Activated T-cell treated with anti-CD3 and anti-CD28 coated beads for 4 hours (primary cell): ENCODE measurements at regions not wholly inside any gene's neighbourhood (a gene's known extent, or its start where the extent isn't known, plus 50 kb on each side); places are given as distances from the start of the nearest gene placed in this dataset.

Experiments
- DNase-seq: peaks from one replicate; pipeline ENCODE4 v3.0.0-alpha.2; 2020

DNA sequence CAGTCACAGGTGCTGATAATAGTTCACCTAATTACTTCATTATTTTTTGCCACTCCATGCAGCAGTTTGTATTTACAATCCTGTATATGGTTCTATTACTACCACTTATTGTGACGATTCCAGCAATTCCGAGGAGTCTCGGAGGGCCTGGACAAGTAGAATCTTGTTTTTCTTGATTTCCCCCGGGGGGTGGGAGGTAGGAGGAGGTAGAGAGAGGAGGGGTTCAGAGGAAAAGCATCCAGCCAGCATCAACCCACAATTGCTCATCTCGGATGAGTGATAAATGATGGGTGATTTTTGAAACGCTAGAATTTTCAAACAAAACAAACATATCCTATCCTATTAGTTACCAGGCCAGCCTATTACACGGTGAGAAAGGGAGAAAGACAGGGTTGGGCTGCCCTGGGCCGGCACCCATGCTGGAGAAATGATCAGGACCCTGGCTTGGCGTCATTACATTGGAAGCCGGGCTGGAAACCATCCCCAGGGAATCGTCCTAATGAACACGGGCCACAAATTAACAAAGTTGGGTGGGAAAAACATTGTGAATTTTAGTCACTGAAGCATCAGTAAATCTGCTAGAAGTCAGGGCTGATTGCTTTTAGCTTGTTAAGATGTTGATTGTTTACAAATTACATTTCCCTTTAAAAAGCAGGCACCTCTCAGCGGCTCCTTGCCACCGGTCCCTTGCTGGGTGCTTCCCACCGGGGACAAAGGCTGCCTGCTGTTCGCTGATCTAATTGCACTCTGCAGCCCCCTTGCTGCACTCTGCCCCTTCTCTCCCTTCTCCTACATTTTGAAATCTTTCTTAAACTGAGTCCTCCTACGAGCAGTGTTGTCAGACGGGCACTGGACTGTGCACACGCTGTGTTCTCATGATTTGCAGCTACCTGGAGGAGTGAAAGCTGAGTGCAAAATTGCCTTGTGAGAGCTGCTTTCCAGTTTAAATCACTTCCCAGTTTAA is 95.5 kb downstream of the FAM204A start:
- DNase-seq, result no peak

DNA sequence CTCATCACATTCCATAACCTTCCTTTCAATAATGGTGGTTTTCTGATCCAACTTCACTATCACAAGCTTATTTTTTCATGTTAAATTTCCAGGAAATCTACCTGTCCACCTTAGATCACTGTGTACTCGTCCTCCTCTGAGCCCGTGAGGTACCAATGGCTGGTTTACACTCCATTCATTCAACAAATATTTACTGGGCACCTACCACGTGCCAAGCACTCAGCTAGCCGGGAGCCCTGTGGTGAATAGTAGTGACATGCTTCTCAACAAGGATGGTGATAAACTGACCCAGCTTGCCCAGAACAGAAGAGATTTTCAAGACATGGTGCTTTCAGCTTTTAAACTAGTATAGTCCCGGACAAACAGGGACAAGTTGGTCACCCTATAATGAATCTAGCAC is 98.2 kb downstream of the FAM204A start:
- DNase-seq, result no peak

DNA sequence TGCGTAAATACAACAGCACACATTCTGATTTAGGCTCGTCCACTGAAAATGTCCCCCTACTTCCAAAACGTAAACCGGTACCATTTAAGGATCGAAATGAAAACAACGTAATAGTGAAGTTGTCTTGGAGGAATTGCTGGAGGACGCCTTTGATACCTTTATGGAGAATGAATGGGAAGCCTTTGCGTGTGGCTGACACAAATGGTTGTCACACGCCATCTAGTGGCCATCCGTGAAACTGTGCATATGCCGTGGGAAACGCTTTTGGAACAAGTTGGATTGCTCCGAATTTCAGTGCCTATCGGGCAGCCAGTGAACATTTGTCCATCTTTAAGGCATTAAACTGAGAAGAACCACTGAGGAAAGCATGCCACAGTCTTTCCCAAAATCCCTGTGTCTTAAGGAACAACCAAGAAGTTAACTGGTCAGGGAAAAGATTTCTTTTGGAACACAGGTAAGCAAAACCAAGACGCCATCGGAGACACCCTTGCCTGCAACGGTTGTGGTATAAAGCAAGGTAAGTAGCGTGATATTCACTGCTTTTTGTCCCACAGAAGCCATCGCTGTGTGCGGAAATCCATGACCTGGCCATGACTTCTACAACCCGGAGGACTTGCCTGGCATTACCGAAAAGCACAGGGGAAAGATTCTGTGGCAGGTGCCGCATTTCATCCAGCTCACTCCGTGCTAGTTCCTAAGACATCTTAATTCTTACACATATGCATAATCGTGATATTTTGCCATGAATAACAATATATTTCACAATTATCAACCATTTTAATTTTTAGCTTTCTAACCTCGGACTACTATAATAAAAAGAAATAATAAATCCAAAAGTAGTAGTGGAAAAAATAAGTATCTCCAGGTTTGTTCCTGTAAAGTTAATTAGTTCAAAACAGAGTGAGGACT is 100.6 kb downstream of the FAM204A start:
- DNase-seq, result peak; percentile 42

DNA sequence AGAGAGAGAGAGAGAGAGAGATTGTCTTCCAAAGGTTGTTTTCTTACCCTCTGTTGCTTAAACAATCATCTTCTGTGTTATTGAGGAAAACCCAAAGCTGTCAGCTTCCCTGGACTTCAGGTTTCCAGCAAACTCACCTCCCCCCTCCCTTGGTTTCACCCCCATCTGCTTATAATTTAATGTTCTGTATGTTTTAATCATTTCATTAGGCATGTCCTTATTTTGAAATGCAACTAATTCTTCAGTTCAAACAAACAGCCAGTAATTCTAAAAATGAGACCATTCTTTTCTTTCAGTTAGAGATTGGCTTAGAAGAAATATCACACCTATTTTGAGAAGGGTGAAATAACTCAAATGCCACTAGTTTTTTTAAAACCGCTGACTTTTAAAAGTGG is 102.9 kb downstream of the FAM204A start:
- no peak for DNase-seq

DNA sequence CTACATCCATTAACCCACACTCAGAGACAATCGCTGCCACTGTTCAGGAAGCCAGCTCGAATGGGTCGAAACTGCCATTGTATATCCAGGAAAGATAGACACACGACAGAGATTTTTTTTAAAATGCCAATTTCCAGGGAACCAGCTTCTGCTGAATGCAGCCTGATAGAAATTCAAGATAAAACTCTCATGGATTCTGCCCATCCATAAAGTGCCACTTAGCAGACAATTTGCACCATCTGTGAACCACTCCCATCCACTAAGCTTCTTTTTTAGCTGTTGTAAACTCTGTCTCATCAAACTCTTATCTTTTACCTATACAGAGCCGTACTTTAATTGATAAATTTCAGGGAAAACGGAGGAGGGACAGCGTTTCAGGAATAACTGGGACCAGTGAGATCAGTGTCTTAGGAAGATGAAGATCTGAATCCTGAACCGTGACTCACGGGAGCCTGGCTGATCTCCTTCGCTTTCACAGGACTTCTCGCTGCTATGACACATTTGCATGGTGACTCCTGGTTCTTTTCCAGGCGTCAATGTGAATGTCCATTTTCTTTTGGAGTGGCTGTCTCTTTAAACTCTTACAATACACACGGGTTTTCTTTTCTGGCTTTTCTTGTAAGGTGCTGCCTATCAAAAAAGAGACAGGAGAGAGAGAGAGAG is 103.4 kb downstream of the FAM204A start:
- DNase-seq, result no peak

DNA sequence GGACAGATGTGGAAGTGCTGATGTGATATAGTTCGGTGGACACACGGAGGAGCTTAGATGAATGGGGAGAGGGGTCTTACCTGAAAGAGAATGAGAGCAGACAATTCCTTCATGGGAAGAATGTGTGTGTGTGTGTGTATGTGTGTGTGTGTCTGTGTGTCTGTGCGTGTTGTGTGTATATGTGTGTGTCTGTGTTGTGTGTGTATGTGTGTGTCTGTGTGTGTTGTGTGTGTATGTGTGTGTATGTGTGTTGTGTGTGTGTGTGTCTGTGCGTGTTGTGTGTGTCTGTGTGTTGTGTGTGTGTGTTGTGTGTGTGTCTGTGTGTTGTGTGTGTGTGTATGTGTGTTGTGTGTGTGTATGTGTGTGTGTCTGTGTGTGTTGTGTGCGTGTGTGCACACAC is 104.2 kb downstream of the FAM204A start:
- DNase-seq, result no peak

DNA sequence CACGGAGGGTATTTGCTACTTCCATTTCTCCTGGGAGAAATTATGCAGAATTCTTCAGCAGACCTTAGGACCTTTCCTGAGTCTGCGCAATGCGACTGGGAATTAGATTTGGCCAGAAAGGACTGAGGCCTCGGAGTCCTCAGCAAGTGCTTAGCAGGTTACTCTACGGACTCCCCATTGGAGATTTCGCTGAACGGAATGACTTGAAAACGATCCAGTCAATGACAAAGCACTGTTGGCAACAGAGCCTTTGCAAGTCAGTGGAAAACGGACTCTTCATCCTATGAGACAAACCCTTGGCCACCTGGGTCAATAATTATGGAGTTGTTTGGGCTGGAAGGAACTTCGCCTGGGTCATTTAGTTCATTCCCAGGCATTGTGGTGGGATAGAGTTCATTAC is 107.4 kb downstream of the FAM204A start:
- DNase-seq, result no peak

DNA sequence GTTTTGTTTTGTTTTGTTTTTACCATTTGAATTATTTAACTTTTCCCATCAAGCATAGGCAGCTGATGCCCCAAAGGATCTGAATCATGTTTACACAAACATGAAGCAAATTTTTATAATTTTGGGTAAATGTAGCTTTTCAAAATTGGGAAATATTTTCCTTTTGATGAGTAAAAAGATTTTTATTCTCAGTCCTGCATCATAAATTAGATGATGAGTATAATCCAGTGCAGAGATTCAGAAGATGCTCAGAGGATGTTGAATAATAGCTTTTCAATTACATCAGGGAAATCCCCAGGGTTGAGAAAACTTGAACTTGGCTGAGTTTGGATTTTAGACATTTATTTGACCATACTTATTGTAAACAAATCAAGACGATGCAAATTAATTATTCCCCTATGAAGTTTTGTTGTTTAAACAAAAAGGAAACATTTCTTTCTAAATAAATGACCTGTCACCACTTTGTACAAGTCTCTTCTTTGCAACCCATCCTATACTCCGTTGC is 121.7 kb downstream of the FAM204A start:
- DNase-seq, result no peak

DNA sequence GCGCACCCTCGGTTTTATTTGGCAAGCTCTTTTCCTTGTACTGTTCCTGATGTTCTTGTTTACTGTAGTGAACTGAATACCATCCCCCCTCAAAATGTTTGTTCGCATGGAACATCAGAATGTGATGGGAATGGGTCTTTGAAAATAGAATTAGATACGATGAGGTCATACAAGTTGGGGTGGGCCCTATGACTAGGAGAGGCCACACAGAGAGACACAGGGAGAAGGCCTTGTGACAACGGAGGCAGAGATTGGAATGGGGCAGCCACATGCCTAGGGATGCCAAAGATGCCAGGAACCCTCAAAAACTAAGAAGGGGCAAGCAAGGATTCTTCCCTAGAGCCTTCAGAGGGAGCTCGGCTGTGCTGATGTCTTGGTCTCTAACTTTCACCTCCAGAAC is 123.6 kb downstream of the FAM204A start:
- no peak for DNase-seq

DNA sequence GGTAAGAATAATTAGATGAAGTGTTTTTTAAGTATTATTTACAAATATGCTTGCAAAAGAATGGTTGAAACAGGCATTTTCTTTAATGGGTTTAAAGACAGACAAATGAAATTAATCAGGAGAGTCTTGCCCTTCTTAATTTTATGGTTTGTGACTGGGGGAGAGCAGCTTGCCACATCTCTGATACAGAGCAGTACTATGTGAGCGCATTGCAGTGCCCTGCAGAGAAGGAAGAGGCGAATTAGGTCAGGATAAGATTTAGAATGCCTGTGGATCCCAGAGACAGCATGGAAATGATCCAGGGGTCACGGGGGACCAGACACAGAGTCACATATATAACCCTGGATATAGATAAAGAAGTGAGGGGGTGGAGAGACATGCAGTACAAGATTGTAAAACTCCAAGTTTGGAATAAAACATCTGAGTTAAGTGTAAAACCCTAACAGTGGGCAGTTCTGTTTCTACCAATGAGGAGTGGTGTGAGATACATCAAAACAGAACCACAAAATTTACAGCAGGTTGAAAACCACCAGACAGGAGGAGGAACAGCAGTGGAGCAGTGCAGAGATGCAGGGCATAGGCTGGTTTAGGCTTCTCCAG is 125.5 kb downstream of the FAM204A start:
- no peak for DNase-seq

DNA sequence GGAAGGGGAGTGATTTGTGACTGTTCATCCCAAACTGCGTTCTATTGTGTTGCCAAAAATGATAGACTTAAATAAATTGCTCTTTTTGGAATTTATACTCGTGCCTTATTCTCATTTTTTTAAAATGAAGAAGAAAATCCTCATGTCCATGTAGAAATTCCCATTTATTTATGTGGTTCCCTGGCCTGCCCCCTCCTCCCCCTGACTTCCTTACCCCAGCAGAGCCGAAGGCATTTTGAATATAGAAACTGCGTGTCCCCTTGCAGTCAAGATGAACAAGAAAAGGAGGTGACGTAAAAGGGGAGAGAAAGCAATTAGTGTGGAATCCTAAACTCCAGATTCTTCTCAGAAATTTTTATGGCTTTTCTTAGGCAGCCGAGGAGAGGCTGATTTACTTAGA is 126.1 kb downstream of the FAM204A start:
- no peak for DNase-seq

DNA sequence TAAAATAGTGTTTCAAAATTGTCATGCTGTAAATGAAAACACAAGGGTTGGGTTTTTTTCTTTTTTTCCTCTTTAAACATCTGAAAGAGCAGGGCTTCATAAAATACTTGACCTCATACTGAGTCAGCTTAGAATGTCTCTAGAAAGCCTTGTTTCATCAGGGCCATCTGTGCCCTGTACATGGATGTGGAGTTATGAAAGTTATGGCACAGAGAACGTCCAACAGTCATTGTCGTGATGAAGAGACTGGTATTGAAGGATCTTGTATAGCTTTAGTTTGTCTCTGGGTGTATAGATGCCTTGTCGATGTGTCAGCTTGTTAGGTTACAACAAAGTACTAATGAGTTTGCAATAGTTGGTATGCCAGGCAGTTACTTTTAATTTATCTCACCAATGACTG is 127.3 kb downstream of the FAM204A start:
- DNase-seq, result no peak

DNA sequence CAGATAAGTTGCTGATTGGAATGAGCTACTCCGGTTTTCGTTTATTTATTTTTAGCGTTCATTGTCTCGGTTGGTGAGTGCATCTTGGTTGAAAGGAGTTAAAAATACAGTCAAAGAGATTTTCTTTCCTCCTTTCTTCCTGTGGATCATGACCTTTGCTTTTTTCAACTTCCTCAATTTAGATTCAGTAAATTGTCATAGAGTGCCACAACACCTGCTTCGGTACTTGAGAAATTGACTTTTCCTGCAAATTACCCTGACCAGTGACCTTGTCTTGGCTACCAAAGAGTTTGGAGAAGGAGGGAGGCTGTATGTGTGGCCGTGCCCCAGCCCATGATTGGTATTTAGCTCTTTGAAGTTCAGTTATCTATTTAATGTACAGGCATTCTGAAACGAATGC is 128.7 kb downstream of the FAM204A start:
- DNase-seq, result no peak

DNA sequence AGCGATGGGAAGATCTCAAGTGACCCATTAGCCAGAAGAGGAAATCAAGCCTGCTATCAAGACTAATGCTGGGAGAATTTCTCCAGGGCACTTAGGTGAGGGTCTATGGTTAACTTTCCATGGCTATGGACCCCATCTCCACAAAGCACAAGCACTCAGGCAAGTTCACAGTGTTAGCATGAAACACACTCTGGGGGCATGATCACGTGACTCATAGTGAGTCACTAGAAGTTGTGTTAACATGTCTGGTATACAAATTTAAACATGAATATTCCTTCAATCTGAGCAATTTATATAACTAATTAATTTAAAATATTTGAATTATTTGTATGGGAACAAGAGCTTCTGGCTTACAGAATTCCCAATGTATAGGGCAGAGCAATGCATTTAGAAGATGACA is 131.8 kb downstream of the FAM204A start:
- no peak for DNase-seq

DNA sequence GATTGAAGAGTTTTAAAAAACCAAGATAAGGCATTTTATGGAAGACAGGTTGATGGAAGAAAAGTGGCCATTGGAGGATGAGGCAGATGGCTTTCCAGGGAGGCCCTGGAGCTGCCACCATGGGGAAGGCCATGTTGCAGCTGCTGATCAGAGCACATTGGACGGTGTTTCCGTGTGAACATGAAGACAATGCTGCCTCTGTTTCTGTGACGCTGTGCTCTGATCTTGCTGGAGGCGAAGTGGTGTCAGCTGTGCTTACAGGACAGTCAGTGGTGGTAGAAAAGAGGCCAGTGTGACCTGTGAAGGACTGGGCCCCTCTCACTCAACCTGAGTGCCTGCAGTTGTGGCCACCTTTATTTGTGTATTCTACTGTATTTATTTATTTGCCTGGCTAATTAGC is 132.9 kb downstream of the FAM204A start:
- DNase-seq, result no peak

DNA sequence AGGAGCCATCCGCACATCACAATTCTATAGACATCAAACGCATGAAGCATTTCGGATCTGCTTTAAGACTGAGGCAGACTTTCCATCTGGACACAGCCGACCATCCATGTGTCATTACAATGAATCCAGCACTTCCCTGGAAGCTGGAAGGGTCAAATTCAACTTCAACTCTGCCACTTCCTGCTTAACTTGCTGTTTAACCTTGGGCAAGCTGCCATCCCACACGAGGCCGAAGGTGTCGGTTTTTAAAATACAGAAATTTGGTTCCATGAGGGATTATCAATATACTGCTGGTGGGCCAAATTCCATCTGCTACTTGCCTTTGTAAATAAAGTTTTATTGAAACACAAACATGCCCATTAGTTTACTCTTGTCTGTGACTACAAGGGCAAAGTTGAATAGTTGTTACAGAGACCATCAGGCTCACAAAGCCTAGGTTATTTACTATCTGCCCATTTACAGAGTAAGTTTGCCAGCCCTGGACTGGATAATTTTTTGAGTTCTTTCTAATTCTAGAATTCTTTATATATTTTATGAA is 134.6 kb downstream of the FAM204A start:
- DNase-seq, result no peak

DNA sequence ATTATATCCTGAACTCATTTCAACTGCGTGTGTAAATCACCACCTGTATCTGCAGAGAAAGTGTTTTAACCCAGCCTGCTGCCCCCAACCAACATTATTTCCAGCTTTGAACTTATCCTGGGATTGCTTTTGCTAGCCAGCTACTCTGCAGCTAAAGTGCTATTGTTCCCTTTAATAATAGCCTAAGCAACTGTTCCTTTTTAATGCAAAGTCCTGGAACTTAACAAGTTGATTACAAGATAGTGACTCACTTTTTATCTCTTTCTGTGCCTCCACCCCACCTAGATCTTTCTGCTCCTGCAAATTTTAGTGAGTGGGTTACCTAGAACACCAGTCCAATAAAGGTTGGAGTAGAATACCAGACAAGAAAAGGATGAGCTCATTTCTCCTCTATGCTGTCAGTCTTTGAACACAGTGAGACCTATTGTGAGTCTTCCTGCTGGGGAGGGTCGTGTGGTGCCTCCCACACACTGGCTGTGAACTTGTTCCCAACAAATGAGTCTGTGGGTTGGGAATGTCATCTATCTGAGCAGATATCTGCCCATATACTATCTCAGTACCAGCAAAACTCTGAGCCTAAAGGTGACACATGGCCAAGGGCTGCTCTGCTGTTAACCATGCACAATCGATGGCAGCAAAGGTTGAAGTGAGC is 137.7 kb downstream of the FAM204A start:
- DNase-seq, result no peak

DNA sequence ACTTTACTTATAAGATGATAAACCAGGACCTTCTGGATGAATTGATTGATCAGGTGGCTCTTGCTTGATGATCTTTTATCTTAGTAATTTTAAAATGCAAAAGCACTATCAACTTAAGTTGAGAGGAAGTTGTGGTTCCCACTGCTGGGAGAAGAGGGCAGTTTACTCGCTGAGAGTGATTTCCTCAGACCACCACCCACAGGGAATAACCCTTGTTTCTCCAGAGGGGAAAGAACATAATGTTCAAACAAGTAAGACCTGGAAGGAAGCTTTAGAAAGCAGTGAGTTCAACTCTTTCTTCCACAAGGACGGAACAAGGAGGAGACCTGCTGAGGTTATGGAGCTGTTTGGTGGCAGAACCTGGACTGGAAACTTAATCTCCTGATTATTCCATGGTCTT is 138.7 kb downstream of the FAM204A start:
- no peak for DNase-seq

DNA sequence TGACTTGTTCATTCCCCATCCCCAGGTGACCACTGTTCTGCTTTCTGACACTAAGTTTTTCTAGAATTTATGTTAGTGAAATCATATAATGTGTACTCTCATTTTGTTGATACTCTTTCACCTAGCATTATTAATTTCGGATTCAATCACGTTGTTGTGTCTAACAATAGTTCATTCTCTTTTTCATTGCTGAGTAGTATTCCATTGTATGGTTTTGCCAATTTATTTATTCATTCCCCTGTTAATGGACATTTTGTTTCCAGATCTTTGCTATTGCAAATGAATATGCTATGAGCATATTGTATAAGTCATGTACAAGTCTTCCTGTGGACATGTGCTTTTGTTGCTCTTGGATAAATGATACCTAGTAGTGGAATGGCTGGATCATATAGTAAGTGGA is 146.4 kb downstream of the FAM204A start:
- DNase-seq, result no peak

DNA sequence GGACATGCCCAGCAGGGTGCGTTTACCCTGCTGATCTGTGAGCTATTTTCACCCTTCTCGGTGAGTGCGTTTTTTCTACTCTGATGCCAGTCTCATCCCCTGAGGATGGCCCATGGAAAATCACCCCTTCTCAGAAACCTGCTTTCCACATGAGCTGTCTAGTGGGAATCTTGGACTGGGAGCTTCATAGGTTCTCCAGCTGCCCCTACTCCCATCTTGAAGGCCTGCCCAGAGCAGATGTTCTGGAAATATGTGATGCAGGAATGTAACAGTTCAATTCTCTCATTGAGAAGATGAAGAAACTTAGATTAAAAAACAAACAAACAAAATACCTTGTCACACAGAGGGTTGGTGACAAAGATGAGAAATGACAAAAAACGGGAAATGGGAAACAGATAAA is 146.9 kb upstream of the RAB11FIP2 start:
- no peak for DNase-seq

DNA sequence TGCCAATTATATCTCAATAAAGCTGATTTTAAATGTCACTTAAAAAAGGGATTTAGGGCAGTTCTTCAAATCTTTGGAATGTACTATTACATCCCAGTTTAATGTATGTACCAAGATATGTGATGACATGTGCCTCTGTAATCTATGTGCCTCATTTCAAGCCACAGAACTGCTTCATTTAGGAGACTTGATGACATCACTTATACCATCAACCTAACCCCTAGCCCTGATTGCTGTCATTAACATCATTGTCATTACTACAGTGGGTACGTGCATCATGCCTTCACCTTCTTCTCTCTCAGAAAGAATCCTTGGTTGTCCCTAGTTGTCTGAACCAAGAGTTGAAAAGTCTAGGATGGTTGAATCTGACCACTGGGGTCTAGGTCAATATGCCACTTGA is 134.3 kb upstream of the RAB11FIP2 start:
- no peak for DNase-seq

DNA sequence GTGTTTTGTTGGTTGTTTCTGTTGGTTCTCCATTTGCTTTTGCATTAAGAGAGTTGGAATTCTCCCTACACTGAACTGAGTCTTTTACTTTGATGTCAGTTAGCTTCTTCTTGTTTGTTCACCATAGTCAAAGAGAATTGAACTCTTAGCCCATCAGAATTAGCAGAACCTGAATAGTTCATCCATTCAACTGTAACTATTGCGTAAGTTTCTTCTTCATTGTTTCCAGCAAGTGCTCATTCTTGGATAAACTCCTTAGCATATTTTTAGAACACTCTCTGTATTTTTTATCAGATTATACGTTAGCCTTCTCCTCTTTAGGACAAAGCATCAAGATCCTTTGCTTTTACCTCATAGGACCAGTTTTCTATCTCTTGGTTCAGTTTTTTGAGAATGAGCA is 128.4 kb upstream of the RAB11FIP2 start:
- no peak for DNase-seq
